ENCODE measurements at regions not wholly inside any gene's neighbourhood (a gene's known extent, or its start where the extent isn't known, plus 50 kb on each side); places are given as distances from the start of the nearest gene placed in this dataset.

- TF ChIP-seq DRAP1 (CRISPR knock-in tag; IDR thresholded peaks at IDR 0.05), result no peak
These were observed 1491.7 kb downstream of the GRIK2 start (continued) for GRCh38 chr6:102885165-102885564.

- POLR2A ChIA-PET, result no interaction called here
- no peak overlapping the region for H3K4me2 ChIP-seq (ENCODE audit: low read depth, low read length)
- CTCF ChIA-PET (ENCODE audit: low intra/inter-chr PET ratio, low total read pairs), result no interaction called here
- no peaks in the 10 kb centered on the region for H4K20me1 ChIP-seq (ENCODE audit: insufficient read depth, low read length)
- 43% methylated on average over 2 of the region's 2 CpGs for WGBS (ENCODE audit: low lambda C conversion rate)
- in situ Hi-C loops (cut with HindIII; ENCODE audit: extremely low pct_ligation_motif_present, low pct_unique_long_range_greater_than_20kb) (no loop called here), intact Hi-C loops (cut with micrococcal nuclease; ENCODE audit: unreplicated experiment) (no loop called here)
- no peaks in the 10 kb centered on the region for H3K9me3 ChIP-seq (ENCODE audit: low read length)
- H3K9ac ChIP-seq (ENCODE audit: insufficient read depth, low read depth, low read length), result no peak overlapping the region
- no peaks in the 10 kb centered on the region for H3K79me2 ChIP-seq (ENCODE audit: insufficient read depth, low read length)
- FAIRE-seq (no peak), ATAC-seq (no peak), DNase-seq (ENCODE audit: low spot score) (no peak)
- no peaks in the 10 kb centered on the region for H3K27me3 ChIP-seq (ENCODE audit: control insufficient read depth in 1 of 2, insufficient read depth in 2 of 2, low read length in 2 of 2)
- H3K4me3 ChIP-seq (replicated peaks in 1 of 3; ENCODE audit: insufficient read depth in 1 of 3, low read depth in 2 of 3, low read length in 3 of 3), result no peak overlapping the region
- no peaks in the 10 kb centered on the region for H3K36me3 ChIP-seq (replicated peaks in 1 of 2; ENCODE audit: control insufficient read depth in 1 of 2, insufficient read depth in 2 of 2, low read length in 2 of 2)
- H2AFZ ChIP-seq (ENCODE audit: low read length), result no peak overlapping the region
- no TSS peak for BruUV-seq (replicated peaks)
- H3K27ac ChIP-seq (ENCODE audit: extremely low read length, insufficient read depth, low read length), result no peak overlapping the region
- no peaks in the 10 kb centered on the region for H3K4me1 ChIP-seq (ENCODE audit: insufficient read depth, low read length)
- TF ChIP-seq NFIB (CRISPR knock-in tag; IDR thresholded peaks at IDR 0.05; ENCODE audit: borderline replicate concordance), result no peak
- no peak for TF ChIP-seq ZNF142 (CRISPR knock-in tag; IDR thresholded peaks at IDR 0.05)
- TF ChIP-seq ZGPAT (CRISPR knock-in tag; IDR thresholded peaks at IDR 0.05), result no peak
- TF ChIP-seq RAD51 (IDR thresholded peaks at IDR 0.05; ENCODE audit: borderline replicate concordance), result no peak
- TF ChIP-seq NR2F2 (IDR thresholded peaks at IDR 0.05; ENCODE audit: borderline replicate concordance, low read depth), result no peak
- no peak for TF ChIP-seq PBX2 (CRISPR knock-in tag; IDR thresholded peaks at IDR 0.05)
These were observed 1459.9 kb downstream of the GRIK2 start for GRCh38 chr6:102853249-102853955.

All from HepG2 (cell line).